ENCODE measurements at regions not wholly inside any gene's neighbourhood (a gene's known extent, or its start where the extent isn't known, plus 50 kb on each side); places are given as distances from the start of the nearest gene placed in this dataset.

GRCh38 chr4:126961661-126962060 is 671.1 kb upstream of the INTU start:
- TF ChIP-seq, protein P1, sequence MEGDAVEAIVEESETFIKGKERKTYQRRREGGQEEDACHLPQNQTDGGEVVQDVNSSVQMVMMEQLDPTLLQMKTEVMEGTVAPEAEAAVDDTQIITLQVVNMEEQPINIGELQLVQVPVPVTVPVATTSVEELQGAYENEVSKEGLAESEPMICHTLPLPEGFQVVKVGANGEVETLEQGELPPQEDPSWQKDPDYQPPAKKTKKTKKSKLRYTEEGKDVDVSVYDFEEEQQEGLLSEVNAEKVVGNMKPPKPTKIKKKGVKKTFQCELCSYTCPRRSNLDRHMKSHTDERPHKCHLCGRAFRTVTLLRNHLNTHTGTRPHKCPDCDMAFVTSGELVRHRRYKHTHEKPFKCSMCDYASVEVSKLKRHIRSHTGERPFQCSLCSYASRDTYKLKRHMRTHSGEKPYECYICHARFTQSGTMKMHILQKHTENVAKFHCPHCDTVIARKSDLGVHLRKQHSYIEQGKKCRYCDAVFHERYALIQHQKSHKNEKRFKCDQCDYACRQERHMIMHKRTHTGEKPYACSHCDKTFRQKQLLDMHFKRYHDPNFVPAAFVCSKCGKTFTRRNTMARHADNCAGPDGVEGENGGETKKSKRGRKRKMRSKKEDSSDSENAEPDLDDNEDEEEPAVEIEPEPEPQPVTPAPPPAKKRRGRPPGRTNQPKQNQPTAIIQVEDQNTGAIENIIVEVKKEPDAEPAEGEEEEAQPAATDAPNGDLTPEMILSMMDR (IDR thresholded peaks at IDR 0.05 in 8 of 11, conservative IDR thresholded peaks at IDR 0.05 in 3 of 11): no peak
- TF ChIP-seq POLR2AphosphoS5 (IDR thresholded peaks at IDR 0.05): no peak

All from spleen (tissue), 7 donors.